ENCODE measurements at regions not wholly inside any gene's neighbourhood (a gene's known extent, or its start where the extent isn't known, plus 50 kb on each side); places are given as distances from the start of the nearest gene placed in this dataset.
"Not testable (repeated sequence)": the region's sequence is repeated elsewhere in the genome, so short reads cannot be mapped to it uniquely, and the experiment has no call there.

- DNase-seq (ENCODE audit: low read depth), result no peak
These were observed 70.4 kb upstream of the ACTRT2 start for GRCh38 chr1:2950926-2951305.

DNA sequence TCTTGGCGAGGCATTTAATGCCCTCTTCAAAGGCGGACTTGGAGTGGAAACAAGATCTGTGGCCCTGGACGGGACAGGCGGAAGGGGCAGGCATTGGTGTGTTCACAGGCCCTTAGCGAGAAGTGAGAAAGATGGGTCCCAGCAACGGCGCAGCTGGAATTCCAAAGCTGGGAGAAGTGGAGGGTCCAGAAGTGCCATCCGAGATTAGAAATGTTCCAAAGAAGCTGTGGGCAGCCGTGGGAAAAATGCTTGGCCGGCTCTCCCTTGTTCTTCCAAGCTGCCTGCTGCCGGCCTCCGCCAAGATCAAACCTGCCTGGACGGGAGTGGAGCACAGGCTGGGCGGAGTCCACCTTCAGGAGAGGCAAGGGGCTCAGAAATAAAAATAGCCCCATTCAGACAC, 69.4 kb upstream of the ACTRT2 start:
- no peak for DNase-seq (ENCODE audit: low read depth)

DNA sequence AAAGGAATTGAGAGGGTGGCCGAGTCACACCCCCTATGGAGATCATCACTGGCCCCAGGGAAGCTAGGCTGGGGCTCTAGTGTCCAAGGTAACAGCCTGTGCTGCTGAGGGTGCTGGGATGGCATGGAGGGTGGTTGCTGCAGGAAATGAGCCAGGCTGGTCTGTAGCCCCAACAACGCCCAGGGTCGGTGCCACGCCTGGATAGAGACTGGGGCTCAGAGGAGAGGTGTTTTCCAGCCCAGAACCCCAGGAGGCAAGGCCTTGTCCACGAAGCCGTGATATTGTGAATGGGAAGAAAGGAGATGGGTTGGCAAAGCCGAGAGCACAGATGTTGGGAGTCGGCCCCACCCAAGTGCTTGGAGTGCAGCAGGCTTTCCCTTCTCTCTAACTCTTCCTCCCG, 68.9 kb upstream of the ACTRT2 start:
- no peak for DNase-seq (ENCODE audit: low read depth)

GRCh38 chr1:2952992-2953391, 68.3 kb upstream of the ACTRT2 start:
- DNase-seq (ENCODE audit: low read depth), result no peak

GRCh38 chr1:2953688-2954285, 67.5 kb upstream of the ACTRT2 start:
- DNase-seq (ENCODE audit: low read depth), result no peak

GRCh38 chr1:2955652-2956051, 65.6 kb upstream of the ACTRT2 start:
- DNase-seq (ENCODE audit: low read depth), result no peak

GRCh38 chr1:2956576-2956975, 64.7 kb upstream of the ACTRT2 start:
- DNase-seq (ENCODE audit: low read depth), result no peak

- DNase-seq (ENCODE audit: low read depth), result no peak
These were observed 63.9 kb upstream of the ACTRT2 start for GRCh38 chr1:2957329-2957728.

GRCh38 chr1:2959881-2960280, 61.4 kb upstream of the ACTRT2 start:
- DNase-seq (ENCODE audit: low read depth), result not testable (repeated sequence)

GRCh38 chr1:2961081-2961480, 60.2 kb upstream of the ACTRT2 start:
- no peak for DNase-seq (ENCODE audit: low read depth)

DNA sequence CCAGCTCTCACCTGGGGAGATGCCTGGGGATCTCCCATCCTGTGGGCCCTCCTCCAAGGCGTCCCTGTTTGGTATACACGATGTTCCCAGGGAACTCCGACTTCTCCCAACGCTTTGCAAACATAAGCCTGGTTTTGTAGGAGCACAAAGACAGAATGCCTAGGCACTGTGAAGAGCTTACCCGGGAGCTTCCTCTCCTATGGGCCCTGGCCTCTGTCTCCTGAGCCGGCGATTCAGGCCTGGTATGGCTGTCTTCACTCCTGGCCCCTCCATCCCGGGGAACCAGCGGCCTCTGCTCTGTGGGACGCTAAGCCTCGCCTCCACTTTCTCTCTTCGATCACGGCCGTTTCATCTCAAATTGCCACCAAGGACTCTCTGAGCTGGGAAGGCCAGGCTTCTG, 59.6 kb upstream of the ACTRT2 start:
- DNase-seq (ENCODE audit: low read depth), result no peak

DNA sequence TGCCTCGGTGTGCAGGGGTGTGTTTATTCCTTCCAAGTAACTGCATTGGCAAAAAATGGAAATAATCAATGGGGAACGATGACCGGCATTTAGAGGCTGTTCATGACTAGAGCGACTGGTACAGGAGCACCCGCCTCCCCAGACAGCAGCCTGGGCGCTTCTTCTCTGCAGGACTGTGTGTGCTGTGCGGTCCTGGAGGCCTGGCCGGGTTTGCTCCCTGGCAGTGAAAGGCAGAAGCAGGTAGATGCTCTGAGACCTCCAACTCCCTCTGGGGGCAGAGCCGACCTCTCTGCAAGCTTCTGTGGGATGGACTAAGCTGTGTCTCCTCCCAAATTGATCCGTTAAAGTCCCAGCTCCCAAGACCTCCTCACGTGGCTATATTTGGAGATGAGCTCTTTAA, 59.2 kb upstream of the ACTRT2 start:
- no peak for DNase-seq (ENCODE audit: low read depth)

DNA sequence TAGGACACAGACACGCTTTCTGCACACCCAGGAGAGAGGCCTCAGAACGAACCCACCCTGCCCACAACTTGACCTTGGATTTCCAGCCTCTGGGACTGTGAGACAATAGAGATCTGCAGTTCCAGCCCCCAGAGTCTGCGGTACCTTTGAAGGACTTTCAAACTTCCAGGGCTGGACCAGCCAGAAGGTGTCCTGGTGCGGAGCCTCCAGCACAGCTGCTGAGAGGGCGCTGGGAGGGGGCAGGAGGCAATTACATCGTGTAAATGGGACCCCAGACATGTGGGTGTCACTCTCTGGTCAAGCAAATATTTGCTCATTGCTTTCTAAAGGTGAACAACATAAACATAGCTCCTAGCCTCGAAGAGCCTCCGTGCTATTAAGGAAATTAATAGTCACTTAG, 58.7 kb upstream of the ACTRT2 start:
- no peak for DNase-seq (ENCODE audit: low read depth)

- DNase-seq (ENCODE audit: low read depth), result no peak
These were observed 58.3 kb upstream of the ACTRT2 start for GRCh38 chr1:2962946-2963345.

- no peak for DNase-seq (ENCODE audit: low read depth)
These were observed 55.6 kb upstream of the ACTRT2 start for GRCh38 chr1:2965676-2966075.

DNA sequence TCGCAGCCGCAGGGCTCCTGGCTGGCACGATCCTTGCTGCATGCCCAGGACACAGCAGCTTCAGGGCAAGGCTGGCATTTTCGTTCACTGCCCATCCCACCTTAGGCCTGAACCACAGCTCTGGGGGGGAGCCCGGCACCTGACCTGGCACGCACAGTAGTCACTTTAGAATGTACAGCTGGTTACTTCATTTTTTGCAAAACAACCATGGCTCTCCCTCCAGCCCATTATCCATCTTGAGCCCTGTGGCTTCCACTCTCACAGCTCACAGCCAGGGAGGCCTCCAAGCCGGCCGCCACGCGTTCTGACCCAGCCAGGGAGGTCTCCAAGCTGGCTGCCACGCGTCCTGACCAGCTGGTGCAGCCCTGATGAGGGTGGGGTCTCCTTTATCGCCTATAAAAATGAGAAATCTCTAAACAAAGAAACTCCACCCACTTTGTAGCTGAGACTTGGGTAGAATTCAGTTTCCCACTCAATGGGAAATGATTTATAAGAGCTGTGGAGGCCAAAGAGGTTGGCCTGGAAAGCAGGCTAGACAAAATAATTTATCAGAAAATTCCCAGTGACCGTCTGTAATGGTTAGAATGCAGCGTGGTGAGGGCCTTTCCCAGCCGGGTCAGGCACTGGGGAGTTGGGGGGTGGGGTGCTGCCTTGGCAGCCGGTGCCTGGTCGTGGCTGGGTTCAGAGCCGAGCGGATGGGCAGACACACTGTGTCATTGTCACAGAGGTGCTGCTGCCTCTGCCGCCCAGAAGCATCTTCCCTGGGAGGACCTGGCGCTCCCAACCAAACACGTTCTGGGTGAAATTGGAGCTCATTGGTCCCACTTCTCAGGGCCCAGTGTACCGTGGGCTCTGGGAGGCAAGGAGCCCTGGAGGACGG, 54.6 kb upstream of the ACTRT2 start:
- no peak for DNase-seq (ENCODE audit: low read depth)

DNA sequence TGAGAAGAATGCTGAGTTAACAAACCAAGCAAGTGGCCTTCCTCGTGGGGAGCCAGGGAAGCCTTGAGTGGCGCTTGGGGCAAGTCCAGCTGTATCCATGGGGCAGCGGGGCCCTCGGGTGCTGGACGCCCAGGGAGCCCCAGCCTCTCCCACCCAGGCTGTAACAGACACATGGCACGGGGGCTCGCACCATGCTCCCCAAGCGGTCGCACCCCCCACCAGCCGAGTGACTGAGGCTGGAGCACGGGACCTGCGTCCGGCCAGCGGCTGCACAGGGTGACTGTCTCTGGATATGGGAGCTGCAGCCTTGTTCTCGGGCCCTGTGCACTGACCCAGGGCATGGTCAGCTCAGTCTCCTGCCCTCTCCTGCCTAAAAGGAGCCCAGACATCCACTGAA, 53.9 kb upstream of the ACTRT2 start:
- no peak for DNase-seq (ENCODE audit: low read depth)

DNA sequence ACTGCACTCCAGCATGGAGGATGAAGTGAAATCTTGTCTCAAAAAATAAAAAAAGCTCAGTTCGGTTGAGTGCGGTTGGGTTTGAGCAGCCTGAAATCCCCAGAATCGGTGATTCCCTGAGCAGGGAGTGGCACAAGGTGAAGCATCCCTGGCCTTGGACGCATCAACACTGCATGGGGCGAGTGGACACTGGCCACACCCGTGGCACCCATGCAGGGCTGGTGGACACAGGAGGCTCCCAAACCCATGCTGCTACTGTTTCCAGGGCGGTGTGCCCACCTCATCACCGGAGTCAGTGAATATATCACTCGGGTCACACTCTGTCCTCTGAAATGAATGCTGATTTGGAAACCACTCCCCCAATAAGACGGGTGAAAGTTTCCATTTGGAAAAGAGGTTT, 53.4 kb upstream of the ACTRT2 start:
- DNase-seq (ENCODE audit: low read depth), result no peak

- DNase-seq (ENCODE audit: low read depth), result no peak
These were observed 52.8 kb upstream of the ACTRT2 start for GRCh38 chr1:2968471-2968881.

DNA sequence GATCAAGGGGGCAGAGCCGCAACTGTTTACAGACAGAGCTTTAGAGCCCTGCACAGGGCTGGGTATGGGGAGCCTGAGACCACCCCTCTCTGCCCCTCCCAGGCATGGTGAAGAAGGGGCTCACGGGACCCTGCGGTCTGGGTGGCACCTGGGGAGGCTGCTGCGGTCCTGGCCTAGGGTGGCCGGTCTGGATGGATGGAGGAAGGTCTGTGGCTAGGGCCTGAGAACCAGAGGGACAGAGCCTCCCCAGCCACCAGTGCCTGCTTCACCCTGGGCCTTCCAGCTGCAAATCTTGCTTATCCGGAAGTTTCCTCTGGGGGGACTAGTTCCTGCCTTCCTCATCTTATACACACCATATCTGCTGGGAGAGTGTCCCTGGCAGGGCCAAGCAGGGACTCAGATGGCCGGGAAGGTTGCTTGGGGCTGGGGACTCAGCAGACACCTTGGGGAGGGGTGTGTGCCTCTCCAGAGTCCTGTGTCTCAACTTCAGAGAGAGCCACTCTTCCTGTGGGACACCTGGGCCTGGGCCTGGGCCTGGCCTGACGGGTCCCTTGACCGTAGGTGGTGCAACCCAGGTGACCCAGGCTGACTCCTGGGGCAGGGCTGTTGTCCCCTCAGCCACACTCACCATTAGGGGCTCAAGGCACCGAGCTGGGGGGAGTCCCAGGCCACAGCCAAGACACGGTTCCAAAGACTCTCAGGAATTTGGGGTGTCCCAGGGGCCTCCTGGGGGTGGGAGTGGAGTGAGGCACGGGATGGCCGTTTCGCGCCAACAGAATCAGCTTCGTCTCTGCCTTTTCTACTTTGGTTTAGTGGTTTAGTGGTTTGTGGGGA, 52.0 kb upstream of the ACTRT2 start:
- no peak for DNase-seq (ENCODE audit: low read depth)

- no peak for DNase-seq (ENCODE audit: low read depth)
These were observed 51.4 kb upstream of the ACTRT2 start for GRCh38 chr1:2969845-2970291.

DNA sequence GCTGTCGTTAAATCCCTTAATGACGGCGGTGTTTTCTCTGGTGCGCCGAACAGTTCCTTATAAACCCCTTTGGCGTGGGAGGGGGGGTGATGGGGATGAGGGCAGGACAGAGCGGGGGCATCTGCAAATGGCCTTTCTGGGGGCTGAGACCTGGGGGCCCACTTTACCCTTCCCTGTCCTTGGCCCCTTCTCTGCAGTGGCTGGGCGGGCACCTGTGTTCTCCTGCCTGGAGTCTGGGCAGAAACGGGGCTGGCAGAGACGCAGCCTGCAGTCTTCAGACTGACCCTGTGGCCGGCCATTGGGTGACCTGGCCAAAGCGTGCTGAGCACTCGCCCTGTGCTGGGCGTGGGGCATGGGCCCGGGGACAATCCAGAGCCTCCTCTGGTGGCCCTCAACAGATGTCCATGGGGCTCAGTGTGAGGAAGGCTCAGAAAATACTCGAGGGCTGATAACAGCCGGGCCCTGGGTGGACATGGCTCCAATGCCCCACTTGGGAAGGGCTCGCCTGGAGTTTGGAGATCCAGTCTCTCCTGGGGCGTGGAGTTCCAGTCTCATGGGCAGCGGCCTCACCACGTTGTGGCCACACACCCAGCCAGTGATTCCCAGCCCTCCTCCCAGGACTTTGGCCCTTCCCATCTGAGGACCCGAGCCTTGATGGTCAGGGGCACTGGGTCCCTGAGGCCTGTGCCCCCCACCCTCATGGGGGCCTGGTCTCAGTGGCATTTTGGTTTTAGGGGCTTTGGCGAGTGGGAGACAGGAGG, 50.8 kb upstream of the ACTRT2 start:
- DNase-seq (ENCODE audit: low read depth), result no peak

Measured in activated T-cell treated with anti-CD3 and anti-CD28 coated beads for 48 hours (primary cell).